Small intestine (tissue), 7 donors: ENCODE measurements at regions not wholly inside any gene's neighbourhood (a gene's known extent, or its start where the extent isn't known, plus 50 kb on each side); places are given as distances from the start of the nearest gene placed in this dataset.
"Not testable (repeated sequence)": the region's sequence is repeated elsewhere in the genome, so short reads cannot be mapped to it uniquely, and the experiment has no call there.

ENCODE experiments used
- DNase-seq, 2 donors: peaks; one replicate each; pipeline versions ENCODE4 v3.0.0 to v3.0.0-alpha.2; 2013
- FAIRE-seq: peaks from 2 replicates; lab custom pipeline; 2012; peaks lifted over from hg19 to GRCh38; lab: Jason Lieb, UNC
- H3K27ac ChIP-seq, 3 donors: one replicate each; pipeline ENCODE4 v1.5.1; 2013; ENCODE audit warnings: low read length in 2 of 3, mild to moderate bottlenecking in 2 of 3, control low read depth in 1 of 3, inconsistent platforms in 1 of 3, low read depth in 1 of 3, moderate library complexity in 1 of 3
- H3K27me3 ChIP-seq, 3 donors: one replicate each; pipeline ENCODE4 v1.6.1; 2013; ENCODE audit warnings: low read length in 3 of 3, inconsistent platforms in 1 of 3; ENCODE audit not compliant: control insufficient read depth in 3 of 3, insufficient read depth in 3 of 3
- H3K36me3 ChIP-seq, 3 donors: one replicate each; pipeline ENCODE4 v1.6.1; 2013; ENCODE audit warnings: low read length in 3 of 3, inconsistent platforms in 1 of 3, low read depth in 1 of 3, mild to moderate bottlenecking in 1 of 3, moderate library complexity in 1 of 3; ENCODE audit not compliant: control insufficient read depth in 3 of 3, insufficient read depth in 2 of 3
- H3K4me1 ChIP-seq, 3 donors: one replicate each; pipeline ENCODE4 v1.6.1; 2013; ENCODE audit warnings: low read length in 2 of 3, inconsistent platforms in 1 of 3, low read depth in 1 of 3, mild to moderate bottlenecking in 1 of 3, moderate library complexity in 1 of 3; ENCODE audit not compliant: control insufficient read depth in 3 of 3, insufficient read depth in 2 of 3
- H3K4me3 ChIP-seq, 3 donors: one replicate each; pipeline ENCODE4 v1.5.1; 2013; ENCODE audit warnings: low read length in 3 of 3, control low read depth in 1 of 3, inconsistent platforms in 1 of 3, low read depth in 1 of 3, mild to moderate bottlenecking in 1 of 3, moderate library complexity in 1 of 3
- H3K9me3 ChIP-seq, 2 donors: one replicate each; pipeline ENCODE4 v1.6.1; 2013; ENCODE audit warnings: low read depth in 1 of 2, low read length in 1 of 2; ENCODE audit not compliant: control insufficient read depth in 2 of 2, insufficient read depth in 1 of 2
- WGBS, 3 donors: extraction: QIAGEN DNeasy Blood & Tissue Kit; methylation state at CpG; one replicate each; pipeline ENCODE4 v1.1.7; 2013; 5-methylcytosine and 5-hydroxymethylcytosine counted together
- donor health status: healthy with polysubstance abuse.
- donor health status: control.
- donor health status: control.
- donor health status: Bipolar disorder and iron deficiency.
- donor health status: healthy.

- H3K27me3 ChIP-seq = no peaks in the 10 kb centered on the region
- H3K27ac ChIP-seq = no peak overlapping the region
- no peak for FAIRE-seq
- no peak for DNase-seq
- no peaks in the 10 kb centered on the region for H3K9me3 ChIP-seq
- WGBS, 3 donors = 77 to 90% (median 79%) methylated on average over 1 of the region's 1 CpG
- H3K4me1 ChIP-seq = no peaks in the 10 kb centered on the region
- H3K36me3 ChIP-seq = no peaks in the 10 kb centered on the region
- no peak overlapping the region for H3K4me3 ChIP-seq
Observed at GRCh38 chr5:85602843-85603242, 1014.9 kb upstream of the COX7C start.

DNA sequence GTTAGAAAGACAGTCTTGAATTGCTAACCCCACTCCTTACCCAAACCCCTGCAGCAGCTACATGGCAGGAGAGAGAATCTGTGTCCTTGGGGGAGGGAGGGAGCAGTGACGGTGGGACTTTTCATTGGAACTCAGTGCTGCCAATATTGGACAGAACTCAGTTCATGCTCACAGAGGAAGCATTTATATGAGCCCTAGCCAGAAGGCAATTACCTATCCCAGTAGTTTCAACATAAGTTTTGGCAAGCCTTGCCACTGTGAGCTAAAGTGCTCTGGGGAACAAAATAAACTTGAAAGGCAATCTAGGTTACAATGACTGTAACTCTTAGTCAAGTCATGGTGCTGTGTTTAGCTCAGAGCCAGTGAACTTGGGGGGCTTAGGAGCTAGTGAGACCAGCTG lies 1013.4 kb upstream of the COX7C start:
- no peaks in the 10 kb centered on the region for H3K27me3 ChIP-seq
- H3K9me3 ChIP-seq = no peaks in the 10 kb centered on the region
- no peaks in the 10 kb centered on the region for H3K4me1 ChIP-seq
- no peak for FAIRE-seq
- no peak for DNase-seq
- no peak overlapping the region for H3K4me3 ChIP-seq
- WGBS, 3 donors = 75 to 88% (median 83%) methylated on average over 1 of the region's 1 CpG
- H3K36me3 ChIP-seq = no peaks in the 10 kb centered on the region
- H3K27ac ChIP-seq = no peak overlapping the region

- H3K27ac ChIP-seq = no peak overlapping the region
- 86 to 88% (median 86%) methylated on average over 4 of the region's 4 CpGs for WGBS, 3 donors
- no peaks in the 10 kb centered on the region for H3K9me3 ChIP-seq
- H3K36me3 ChIP-seq = no peaks in the 10 kb centered on the region
- no peaks in the 10 kb centered on the region for H3K27me3 ChIP-seq
- FAIRE-seq (no peak), DNase-seq (no peak)
- no peaks in the 10 kb centered on the region for H3K4me1 ChIP-seq
- no peak overlapping the region for H3K4me3 ChIP-seq
Observed at GRCh38 chr5:85604786-85605185, 1013.0 kb upstream of the COX7C start.

DNA sequence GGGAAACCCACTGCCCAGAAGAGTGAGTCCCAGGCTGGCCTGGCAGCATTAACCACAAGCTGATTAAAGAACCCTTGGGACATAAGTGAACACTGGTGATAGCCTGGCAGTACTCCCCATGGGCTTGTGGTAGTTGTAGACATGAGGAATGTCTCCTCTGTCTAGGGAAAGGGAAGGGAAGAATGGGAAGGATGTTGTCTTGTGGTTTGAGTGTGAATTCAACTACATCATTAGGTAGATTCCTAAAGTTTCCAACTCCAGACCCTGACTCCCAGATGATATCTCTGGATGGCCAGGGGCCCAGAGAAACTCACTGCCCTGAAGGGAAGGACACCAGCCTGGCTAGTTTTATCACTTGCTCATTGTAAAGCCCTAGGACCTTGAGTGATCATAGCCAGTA lies 1012.4 kb upstream of the COX7C start:
- Histone ChIP-seq H3K4me3 (no peak overlapping the region), H3K27me3 (no peaks in the 10 kb centered on the region), H3K27ac (no peak overlapping the region), H3K4me1 (no peaks in the 10 kb centered on the region), H3K9me3 (no peaks in the 10 kb centered on the region), H3K36me3 (no peaks in the 10 kb centered on the region)
- DNase-seq = no peak
- FAIRE-seq = no peak

- FAIRE-seq = no peak
Observed at GRCh38 chr5:85614489-85614888, 1003.3 kb upstream of the COX7C start.

GRCh38 chr5:85621668-85622067 lies 996.1 kb upstream of the COX7C start:
- Histone ChIP-seq H3K27me3 (no peaks in the 10 kb centered on the region), H3K27ac (no peak overlapping the region), H3K4me3 (no peak overlapping the region), H3K36me3 (no peaks in the 10 kb centered on the region), H3K9me3 (no peaks in the 10 kb centered on the region), H3K4me1 (no peaks in the 10 kb centered on the region)
- DNase-seq (no peak), FAIRE-seq (no peak)
- WGBS, 3 donors = 94 to 98% (median 98%) methylated on average over 2 of the region's 2 CpGs

More at GRCh38 chr5:85614489-85614888, 1003.3 kb upstream of the COX7C start:
- Histone ChIP-seq H3K27ac (no peak overlapping the region), H3K4me1 (no peaks in the 10 kb centered on the region), H3K27me3 (no peaks in the 10 kb centered on the region), H3K36me3 (no peaks in the 10 kb centered on the region), H3K4me3 (no peak overlapping the region), H3K9me3 (no peaks in the 10 kb centered on the region)
- no peak for DNase-seq
- 78 to 82% (median 82%) methylated on average over 3 of the region's 3 CpGs for WGBS, 3 donors

GRCh38 chr5:85628153-85628552 lies 989.6 kb upstream of the COX7C start:
- DNase-seq (no peak), FAIRE-seq (no peak)
- no peaks in the 10 kb centered on the region for H3K9me3 ChIP-seq
- no peak overlapping the region for H3K4me3 ChIP-seq
- H3K36me3 ChIP-seq = no peaks in the 10 kb centered on the region
- no peaks in the 10 kb centered on the region for H3K4me1 ChIP-seq
- H3K27me3 ChIP-seq = no peaks in the 10 kb centered on the region
- H3K27ac ChIP-seq = no peak overlapping the region

- 88 to 94% (median 91%) methylated on average over 18 to 20 of the region's 25 CpGs for WGBS, 3 donors
- not testable (repeated sequence) for H3K4me1 ChIP-seq, DNase-seq, H3K36me3 ChIP-seq, H3K4me3 ChIP-seq, H3K27ac ChIP-seq, H3K27me3 ChIP-seq, FAIRE-seq, H3K9me3 ChIP-seq
Observed at GRCh38 chr5:85638495-85639125, 979.1 kb upstream of the COX7C start.

DNA sequence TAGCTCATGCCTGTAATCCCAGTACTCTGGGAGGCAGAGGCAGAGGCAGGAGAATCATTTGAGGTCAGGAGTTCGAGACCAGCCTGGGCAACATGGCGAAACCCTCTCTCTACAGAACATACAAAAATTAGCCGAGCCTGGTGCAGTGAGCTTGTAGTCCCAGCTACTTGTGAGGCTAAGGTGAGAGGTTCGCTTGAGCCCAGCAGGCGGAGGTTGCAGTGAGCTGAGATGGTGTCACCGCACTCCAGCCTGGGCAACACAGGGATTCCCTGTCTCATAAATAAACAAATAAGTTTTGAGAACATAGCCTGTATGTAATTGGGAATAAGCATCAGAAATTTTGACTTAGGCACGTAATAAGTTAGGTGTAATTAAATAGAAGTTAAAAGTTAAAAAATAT lies 971.7 kb upstream of the COX7C start:
- Histone ChIP-seq H3K9me3 (no peaks in the 10 kb centered on the region), H3K36me3 (no peaks in the 10 kb centered on the region), H3K4me3 (no peak overlapping the region), H3K4me1 (no peaks in the 10 kb centered on the region), H3K27me3 (no peaks in the 10 kb centered on the region), H3K27ac (no peak overlapping the region)
- DNase-seq = no peak
- 80 to 89% (median 80%) methylated on average over 7 of the region's 7 CpGs for WGBS, 3 donors
- no peak for FAIRE-seq
